Superior temporal gyrus (tissue), 1 donor: ENCODE measurements at regions not wholly inside any gene's neighbourhood (a gene's known extent, or its start where the extent isn't known, plus 50 kb on each side); places are given as distances from the start of the nearest gene placed in this dataset.
"Not testable (repeated sequence)": the region's sequence is repeated elsewhere in the genome, so short reads cannot be mapped to it uniquely, and the experiment has no call there.

Experiments used
- DNase-seq: peaks from one replicate; pipeline ENCODE4 v3.0.0-alpha.2; 2016; ENCODE audit errors: extremely low spot score

DNA sequence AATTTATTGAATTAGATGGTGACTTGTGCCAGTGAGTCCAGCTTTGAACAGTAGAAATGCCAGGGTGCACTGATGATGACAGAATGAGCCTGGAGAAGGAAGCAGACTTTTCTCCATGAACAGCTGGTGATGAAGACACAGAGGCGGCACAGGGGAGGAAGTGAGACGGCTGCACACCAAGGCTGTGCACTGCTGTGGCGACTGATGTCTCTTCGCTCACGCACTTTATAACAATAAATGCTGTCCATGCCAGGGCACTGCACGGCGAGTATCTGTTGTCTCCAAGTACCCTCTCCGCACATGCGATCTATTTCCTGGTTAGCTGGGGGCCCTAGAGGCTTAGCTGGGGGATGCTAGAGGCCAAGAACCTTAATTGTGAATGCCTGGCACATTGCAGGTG, 175.2 kb downstream of the TMEM200C start:
- peak; percentile 16 for DNase-seq

DNA sequence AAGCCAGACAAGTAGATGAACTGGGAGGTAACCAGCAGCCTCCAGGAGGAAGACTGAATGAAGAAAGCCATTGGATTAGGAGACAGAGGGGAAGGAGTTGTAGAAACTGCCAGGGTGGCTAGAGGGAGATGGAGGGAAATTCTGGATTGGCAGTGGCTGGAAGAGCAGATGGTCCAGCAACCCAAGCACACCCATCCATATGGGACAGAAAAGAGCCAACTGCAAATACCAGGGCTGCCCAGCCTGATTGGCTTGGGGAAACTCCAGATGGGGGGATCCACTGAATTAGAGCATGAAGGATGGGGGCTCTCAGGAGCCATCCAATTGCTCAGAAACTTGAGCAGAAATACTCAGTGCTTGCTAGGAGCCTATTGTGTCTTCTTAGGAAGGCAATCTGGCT, 173.5 kb upstream of the EPB41L3 start:
- DNase-seq: no peak

DNA sequence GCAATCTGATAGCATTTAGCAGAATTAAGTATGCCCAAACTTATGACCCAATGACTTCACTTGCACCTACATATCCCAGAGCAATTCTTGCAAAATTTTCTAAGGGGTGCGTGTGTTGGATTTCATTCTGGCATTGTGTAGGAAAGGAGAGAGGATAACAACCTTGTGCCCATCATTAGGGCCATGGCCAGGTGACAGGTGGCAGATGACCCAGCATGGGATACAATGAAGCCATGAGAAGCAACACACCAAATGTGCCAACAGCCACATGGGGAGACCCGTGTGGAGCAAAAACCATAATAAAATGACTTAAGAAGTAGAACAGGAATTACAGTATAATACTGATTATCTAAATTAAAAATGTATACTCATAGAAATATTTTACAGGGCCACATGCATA, 166.9 kb upstream of the EPB41L3 start:
- DNase-seq: no peak

DNA sequence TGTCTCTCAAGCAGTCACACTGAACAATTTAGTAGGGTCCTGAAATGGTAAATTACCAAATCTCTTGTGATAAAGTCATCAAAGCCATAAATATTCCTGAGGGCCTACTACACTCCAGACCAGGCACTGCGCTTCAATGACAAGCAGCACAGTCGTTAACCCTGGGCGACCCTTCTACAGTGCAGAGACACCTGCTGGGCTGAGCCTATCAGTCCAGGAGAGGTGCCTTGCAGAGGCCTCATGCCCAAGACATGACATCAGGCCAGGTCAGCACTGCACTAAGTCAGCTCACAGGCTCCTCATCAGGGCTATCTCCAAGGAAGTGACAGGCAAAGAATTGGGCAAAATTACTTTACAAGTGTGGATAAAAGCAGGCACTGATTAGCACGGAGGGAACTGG, 166.4 kb upstream of the EPB41L3 start:
- no peak for DNase-seq

DNA sequence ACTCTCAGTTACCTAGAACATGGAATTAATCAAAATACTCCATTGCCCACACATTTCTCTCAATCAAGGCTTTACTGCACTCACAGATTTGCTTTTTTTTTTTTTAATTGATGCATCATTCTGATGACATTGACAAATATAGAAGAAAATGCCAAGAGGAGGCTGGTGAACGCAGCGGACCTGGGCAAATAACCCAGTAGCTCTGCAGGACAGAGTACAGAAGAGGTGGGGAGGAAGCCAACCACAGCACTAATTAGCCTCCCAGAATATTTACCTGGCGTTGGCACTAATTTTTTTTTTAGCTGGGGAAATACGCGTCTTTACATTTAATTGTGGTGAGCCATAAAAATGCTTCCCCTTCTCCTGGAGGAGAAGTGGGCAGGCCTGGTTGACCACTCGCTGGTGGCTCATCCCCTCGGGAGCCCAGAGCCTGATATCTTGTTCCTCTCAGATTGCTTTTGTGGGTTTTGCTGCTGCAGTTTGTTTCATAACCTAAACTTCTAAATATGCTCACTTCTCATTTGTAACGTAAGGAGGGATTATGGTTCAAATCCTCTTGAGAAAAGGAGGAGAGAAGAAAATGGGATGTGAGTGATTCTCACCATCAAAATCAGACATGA, 165.8 kb upstream of the EPB41L3 start:
- DNase-seq: no peak

DNA sequence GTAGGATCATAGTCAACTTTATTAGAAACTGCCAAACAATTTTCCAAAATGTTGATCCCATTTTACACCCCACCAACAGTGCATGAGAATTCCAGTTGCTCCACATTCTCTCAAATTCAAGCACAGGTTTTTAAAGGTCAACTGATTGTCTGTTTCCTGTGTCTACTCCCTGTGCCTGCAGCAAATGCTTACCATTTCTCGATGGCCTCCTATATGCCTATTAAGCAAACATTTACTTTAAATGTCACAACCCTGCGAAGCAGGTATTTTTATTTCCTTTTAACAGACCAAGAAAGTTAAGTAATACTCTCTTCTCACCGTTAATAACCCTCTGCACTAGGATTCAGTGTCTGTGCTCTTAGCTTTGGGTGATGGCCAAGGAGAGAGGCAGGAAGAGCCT, 163.8 kb upstream of the EPB41L3 start:
- no peak for DNase-seq

DNA sequence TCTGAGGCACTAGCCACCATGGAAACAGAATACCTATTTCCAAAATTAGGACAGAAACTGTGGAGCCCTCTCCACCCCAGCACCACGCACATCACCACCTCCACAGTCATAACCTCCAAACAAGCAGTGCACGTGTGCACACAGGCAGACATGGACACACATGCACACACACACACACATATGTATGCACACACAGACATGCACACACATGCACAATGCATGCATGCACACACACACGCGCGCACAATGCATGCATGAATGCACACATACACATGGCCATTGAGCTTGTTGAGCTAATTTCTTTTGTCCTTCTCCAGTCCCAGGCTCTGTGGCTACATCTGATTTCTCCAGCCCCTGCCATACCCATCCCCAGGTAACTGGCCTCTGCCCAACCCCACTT, 161.6 kb upstream of the EPB41L3 start:
- no peak for DNase-seq

DNA sequence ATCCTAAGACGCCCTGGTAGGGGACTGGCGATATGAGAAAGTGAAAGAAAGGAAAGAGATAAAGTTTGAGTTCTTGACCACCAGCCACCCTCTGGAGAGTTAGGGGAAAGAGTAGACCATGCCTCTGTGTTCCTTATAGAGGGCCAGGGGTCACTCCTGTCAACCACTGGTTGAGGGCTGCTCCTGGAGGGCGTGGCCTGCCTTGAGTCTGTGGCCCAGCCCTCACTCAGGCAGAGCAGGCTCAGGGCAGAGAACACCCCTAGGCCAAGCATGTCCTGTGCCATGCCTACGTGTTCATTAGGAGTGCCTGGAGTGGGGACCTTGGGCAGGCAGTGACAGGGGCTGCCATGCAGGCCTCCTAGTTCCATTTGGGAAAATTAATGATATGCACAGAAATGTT, 161.1 kb upstream of the EPB41L3 start:
- no peak for DNase-seq

DNA sequence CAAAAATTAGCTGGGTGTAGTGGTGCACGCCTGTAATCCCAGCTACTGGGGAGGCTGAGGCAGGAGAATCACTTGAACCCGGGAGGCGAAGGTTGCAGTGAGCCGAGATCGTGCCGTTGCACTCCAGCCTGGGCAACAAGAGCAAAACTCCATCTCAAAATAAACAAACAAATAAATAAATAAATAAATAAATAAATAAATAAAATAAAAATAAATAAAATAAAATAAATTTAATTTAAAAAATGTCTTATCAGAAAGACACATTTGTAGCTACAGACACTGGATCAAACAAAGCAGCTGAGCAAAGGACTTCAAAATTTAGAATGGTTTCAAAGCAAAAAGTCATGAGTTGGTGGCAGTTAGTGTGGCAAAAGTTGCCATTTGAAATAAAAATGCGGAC, 158.2 kb upstream of the EPB41L3 start:
- DNase-seq: not testable (repeated sequence)

DNA sequence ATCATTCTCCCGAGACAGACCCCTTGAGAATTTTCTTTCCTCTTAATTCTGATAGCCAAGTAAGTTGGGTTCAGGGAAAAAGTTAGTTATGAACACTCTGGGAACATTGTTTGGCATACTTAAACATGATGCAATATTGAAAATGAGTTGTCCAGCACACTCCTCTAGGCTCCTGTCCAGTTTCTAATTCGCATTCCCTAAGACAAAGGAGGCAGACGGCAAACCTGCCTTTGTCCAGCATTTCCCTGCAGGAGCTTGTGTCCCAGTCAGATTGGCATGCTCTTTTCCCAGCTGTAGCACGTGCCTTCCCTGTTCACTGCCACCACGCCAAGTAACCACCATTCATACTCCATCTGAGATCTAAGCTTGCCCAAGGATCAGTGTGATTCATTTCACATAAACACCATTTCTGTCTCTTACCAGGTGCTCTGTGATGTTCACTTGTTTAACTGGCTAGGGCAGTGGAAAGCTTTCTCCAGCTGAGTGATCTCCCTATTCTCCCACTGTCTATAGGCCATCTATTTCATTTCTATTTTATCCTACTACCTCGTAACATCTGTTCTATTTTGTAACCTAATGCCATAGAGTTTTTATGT, 150.0 kb upstream of the EPB41L3 start:
- DNase-seq: no peak

DNA sequence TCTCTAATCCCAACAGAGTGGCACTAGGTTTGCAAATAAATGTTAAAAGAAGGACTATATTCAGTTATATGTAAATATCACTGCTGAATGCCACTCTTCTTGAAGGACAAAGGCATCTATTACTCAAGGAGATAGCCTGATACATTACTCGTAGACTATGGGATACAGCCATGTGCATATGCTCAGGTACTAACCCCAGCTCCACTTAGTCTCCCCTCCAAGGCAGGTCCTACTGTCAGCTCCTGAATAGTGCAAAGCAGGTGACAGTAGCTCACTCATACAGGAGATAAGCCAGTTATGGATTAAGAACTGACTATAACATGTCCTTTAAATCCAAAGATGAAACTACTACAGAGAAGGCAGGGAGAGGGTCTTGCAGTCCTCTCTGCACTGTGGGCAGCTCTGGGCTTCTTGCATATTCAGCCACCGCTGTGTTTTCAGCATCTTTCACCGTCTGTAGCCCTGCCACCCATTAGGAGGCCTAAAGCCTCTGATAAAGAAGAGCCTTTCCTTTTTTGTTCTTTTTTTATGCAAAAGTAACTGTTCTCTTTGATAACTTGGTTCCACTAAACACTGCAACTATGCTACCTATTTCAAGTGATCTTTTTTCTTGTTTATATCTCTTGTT, 135.1 kb upstream of the EPB41L3 start:
- no peak for DNase-seq

DNA sequence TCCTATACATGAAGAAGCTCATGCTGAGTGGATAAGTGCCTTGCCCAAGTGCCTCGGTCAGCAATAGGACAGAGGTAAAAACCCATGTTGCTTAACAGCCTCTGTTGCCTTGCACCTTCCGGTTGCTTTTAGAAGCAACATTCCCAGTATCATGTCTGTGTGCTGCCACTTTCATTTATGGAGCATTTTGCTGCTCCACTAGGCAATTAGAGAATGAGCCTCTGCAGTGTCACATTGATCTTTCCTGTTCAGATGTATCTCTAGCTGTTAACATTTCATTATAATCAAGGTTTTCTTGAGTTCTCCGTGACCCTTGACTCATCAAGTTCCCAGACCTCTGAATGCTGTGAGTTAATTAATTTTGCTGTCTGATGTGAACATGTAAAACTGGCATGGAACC, 134.5 kb upstream of the EPB41L3 start:
- DNase-seq: no peak

DNA sequence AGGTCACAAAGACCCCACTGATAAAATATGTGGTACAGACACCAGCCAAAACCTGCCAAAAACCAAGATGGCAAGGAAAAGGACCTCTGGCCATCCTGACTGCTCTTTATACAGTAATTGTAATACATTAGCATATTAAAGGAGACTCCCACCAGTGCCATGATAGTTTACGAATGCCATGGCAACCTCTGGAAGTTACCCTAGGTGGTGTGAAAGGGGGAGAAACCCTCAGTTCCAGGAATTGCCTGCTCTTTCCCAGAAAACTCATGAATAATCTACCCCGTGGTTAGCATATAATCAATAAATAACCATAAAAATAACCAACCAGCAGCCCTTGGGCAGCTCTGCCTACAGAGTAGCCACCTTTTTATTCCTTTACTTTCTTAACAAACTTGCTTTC, 129.8 kb upstream of the EPB41L3 start:
- no peak for DNase-seq

DNA sequence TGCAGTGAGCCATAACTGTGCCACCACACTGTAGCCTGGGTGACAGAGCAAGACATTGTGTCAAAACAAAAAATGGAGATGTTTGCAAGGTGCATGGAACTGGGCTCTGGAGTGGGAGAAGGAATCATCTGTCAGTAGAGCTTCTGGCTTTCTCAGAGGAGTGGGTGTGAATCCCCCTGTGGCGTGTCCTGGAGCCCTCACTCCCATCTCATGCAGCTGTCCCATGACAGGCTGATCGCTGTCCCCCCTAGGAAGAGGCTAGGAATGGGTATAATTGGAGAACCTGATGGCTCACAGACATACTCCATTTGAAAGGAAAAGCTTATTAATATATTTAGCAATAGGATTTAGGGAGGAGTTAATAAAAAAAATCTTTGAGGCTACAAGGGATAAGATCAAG, 125.8 kb upstream of the EPB41L3 start:
- no peak for DNase-seq

DNA sequence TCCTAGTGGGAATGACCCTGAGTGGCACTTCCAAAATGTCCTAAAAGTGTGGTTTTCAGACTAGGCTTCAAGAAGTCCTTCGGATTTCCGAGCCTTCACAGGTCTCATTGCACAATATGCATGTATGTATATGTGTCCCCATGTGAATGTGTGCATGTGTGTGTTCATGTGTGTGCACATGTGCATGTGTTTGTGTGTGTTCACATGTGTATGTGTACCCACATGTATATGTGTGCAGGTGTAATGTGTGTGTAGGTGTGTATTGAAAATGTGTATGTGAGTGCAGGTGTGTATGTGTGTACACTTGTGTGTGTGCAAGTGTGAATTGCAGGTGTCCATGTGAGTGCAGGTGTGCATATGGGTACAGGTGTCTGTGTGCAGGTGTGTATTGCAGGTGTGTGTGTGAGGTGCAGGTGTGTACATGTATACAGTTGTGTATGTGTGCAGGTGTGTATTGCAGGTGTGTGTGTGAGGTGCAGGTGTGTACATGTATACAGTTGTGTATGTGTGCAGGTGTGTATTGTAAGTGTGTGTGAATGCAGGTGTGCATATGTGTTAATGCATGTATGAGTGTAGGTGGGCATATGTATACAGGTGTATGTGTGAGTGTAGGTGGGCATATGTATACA, 124.4 kb upstream of the EPB41L3 start:
- DNase-seq: no peak

DNA sequence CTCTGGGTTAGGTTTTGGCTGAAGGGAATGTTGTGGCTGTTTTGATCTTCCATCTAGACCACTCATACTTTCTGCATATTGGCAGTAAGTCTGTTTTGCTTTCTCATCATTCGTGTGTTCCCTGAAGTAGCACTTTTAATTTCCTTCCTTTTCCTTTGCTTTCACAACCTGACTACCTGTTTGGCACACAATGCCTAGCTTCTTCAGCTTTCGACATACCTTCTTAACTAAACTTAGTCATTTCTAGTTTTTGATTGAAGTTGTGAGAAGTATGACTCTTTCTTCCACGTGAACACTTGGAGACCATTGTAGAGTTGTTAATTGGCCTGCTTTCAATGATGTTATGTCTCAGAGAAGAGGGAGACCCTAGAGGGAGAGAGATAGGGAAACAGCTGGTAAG, 123.6 kb upstream of the EPB41L3 start:
- DNase-seq: no peak

DNA sequence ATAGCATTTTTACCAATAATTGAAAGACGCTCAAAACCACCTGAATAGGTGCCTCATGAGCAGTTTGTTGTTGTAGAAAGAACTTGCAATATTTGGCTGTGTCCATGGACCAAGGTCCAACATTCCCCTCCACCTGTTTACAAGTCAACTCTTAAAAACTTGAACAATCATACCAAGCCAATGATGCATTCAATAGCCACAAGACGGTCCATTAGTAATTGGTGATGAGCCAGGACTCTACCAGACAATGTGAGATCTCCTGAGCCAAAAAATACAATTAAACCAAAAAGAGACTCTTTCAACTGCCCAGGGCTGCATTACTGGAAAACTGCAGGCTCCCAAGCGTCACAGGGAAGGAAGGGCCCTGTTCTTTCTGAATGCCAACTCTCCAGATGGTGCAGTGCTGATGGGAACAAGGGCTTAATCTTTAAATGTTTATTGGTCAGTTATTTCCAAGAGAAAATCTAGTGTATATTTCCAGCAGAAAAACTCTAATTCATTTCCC, 118.8 kb upstream of the EPB41L3 start:
- DNase-seq: no peak

DNA sequence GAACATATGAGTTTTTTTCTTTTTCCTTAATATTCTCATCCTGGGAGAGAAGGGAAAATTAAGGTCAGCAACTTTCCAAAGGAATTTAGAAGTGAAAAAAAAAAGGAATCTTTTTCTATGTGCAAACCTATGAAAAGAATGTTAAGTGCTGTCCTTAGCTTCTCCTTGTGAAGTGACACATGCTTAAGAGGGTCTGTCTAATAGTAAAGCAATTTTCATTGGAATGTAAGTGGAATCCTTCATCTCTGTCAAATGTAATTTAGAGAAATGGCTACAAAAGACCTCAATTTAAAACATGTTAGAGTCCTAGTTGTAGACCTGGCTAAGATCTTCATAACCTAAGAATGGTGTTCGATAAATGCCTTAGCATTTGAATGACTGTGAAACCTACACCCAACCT, 117.4 kb upstream of the EPB41L3 start:
- no peak for DNase-seq

DNA sequence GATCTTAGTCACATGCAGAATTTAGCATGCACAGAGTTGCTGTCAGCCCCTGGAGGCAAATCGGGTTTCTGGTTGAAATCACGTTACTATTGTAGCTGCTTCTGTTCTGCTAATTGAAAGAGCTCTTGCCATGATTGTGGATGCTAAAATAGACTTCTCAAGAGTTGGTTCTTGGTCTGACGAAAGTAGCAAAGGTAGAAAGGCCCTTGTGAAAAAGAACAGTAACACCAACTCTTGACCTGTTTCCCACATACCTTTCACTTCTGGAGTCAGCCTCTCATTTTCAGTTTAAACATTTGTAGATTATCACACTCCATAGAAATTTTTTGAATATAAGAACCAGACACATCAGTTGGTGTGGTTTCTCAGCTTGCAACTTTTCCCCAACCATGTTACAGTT, 110.0 kb upstream of the EPB41L3 start:
- DNase-seq: no peak

DNA sequence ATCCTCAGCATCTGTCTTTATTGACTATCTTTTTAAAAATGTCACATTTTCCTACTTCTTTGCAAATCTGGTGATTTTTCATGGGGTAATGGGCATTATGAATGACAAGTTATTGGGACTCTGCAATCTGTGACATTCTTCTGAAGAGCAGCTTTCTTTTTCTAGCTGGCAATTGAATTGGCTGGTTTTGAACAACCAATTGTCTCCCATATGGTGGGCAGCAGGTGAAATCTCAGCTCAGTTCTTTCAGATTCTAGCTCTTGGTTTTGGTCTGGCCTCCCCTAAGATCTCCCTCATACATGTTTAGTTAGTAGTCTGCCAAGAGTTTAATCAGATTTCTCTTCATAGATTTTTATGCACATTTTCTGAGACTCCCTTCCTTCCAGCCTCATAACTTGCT, 107.9 kb upstream of the EPB41L3 start:
- no peak for DNase-seq

DNA sequence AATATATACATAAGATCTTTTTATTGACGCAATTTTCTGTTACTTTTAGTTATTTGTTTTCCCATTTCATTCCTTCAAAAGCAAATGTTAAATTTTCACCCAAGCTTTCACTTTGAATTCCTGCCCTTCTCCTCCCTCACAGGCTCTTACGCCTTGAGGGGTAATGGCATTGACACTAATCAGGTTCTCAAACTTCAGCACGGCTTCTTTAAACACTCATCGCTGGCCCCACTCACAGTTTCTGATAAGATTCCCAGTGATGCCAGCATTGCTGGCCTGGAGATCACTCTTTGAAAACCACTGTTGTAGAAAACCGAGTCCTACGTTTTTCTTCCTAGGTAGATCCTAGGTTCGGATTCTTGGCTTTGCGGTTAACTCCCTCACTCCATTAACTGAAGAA, 105.6 kb upstream of the EPB41L3 start:
- DNase-seq: no peak

DNA sequence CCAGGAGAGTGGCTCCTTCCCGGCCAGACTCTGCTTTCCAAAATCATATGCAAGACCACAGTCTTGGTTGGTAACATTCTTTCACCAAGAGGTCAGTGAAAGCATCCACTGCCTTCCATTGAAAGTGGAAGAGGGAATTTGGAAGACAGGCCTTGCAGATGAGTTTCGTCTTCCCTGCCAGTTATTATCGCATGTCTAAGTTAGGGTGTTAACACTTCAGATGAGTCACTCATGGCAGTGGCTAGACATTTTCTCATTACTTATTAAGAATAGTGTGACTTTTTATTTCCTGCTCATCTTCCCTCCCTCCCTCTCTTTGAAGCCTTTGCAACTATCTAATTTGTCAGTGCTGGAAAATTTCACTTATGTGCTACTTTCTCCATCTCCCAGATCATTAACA, 102.9 kb upstream of the EPB41L3 start:
- DNase-seq: no peak

DNA sequence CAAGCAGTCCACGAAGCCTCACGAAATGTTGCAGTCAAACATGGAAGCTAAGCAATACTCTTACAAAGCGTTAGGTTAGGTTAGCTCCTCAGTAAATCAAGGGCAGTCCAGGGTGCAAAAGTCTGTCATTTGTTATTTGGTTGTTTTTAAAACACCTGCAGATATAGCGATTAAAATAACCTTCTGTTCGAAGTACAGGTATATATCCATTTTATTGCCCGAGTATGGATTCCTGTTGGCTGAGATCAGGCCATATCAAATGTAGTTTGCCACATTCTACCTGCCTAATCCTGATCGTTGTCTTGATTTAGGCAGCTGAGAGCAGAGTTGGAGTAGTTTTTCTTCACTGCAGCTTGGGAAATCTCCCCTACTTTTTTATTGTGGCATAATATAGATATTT, 99.5 kb upstream of the EPB41L3 start:
- no peak for DNase-seq
